ENCODE measurements at regions not wholly inside any gene's neighbourhood (a gene's known extent, or its start where the extent isn't known, plus 50 kb on each side); places are given as distances from the start of the nearest gene placed in this dataset.

GRCh38 chr4:125992891-125993290 is 678.1 kb downstream of the FAT4 start:
- H3K36me3 ChIP-seq (ENCODE audit: control insufficient read depth in 4 of 4, insufficient read depth in 4 of 4, low read length in 4 of 4) = no peaks in the 10 kb centered on the region
- H3K27ac ChIP-seq (ENCODE audit: low read depth in 1 of 2, low read length in 1 of 2) = no peak overlapping the region
- peaks cover 0 to 15% (median 0%) of the 10 kb centered on the region in 5 donors for H3K4me1 ChIP-seq (ENCODE audit: control insufficient read depth in 5 of 5, insufficient read depth in 5 of 5, low read length in 5 of 5)
- no peaks in the 10 kb centered on the region for H3K27me3 ChIP-seq (ENCODE audit: control insufficient read depth in 3 of 3, insufficient read depth in 3 of 3, low read length in 2 of 3)
- no peak for DNase-seq
- H3K9me3 ChIP-seq (ENCODE audit: control insufficient read depth in 4 of 4, insufficient read depth in 3 of 4, low read length in 3 of 4) = no peaks in the 10 kb centered on the region
- no peak for TF ChIP-seq CTCF (IDR thresholded peaks at IDR 0.05; ENCODE audit: control extremely low read depth, extremely low read depth)
- H3K4me3 ChIP-seq = no peak overlapping the region
- 87% methylated on average over 2 of the region's 2 CpGs for WGBS, 2 donors
- no peak for ATAC-seq (ENCODE audit: insufficient read depth, low FRiP score)
- no peak overlapping the region for H3K9ac ChIP-seq (ENCODE audit: insufficient read depth in 1 of 2, low read length in 2 of 2)

GRCh38 chr4:125994024-125994423 is 679.3 kb downstream of the FAT4 start:
- no peak for DNase-seq
- ATAC-seq (ENCODE audit: insufficient read depth, low FRiP score) = no peak
- H3K9me3 ChIP-seq (ENCODE audit: control insufficient read depth in 4 of 4, insufficient read depth in 3 of 4, low read length in 3 of 4) = no peaks in the 10 kb centered on the region
- no peaks in the 10 kb centered on the region for H3K36me3 ChIP-seq (ENCODE audit: control insufficient read depth in 4 of 4, insufficient read depth in 4 of 4, low read length in 4 of 4)
- no peak for TF ChIP-seq CTCF (IDR thresholded peaks at IDR 0.05; ENCODE audit: control extremely low read depth, extremely low read depth)
- no peaks in the 10 kb centered on the region for H3K27me3 ChIP-seq (ENCODE audit: control insufficient read depth in 3 of 3, insufficient read depth in 3 of 3, low read length in 2 of 3)
- no peak overlapping the region for H3K27ac ChIP-seq (ENCODE audit: low read depth in 1 of 2, low read length in 1 of 2)
- peaks cover 0 to 15% (median 0%) of the 10 kb centered on the region in 5 donors for H3K4me1 ChIP-seq (ENCODE audit: control insufficient read depth in 5 of 5, insufficient read depth in 5 of 5, low read length in 5 of 5)
- H3K9ac ChIP-seq (ENCODE audit: insufficient read depth in 1 of 2, low read length in 2 of 2) = no peak overlapping the region
- WGBS, 2 donors = 76 to 80% methylated on average over 9 of the region's 9 CpGs
- H3K4me3 ChIP-seq = no peak overlapping the region

GRCh38 chr4:125994430-125994829 is 679.7 kb downstream of the FAT4 start:
- 79% methylated on average over 1 of the region's 1 CpG for WGBS, 2 donors
- TF ChIP-seq CTCF (IDR thresholded peaks at IDR 0.05; ENCODE audit: control extremely low read depth, extremely low read depth) = no peak

GRCh38 chr4:126004941-126005340 is 690.2 kb downstream of the FAT4 start:
- Histone ChIP-seq H3K4me1 (ENCODE audit: control insufficient read depth in 5 of 5, insufficient read depth in 5 of 5, low read length in 5 of 5) (no peaks in the 10 kb centered on the region), H3K27ac (ENCODE audit: low read depth in 1 of 2, low read length in 1 of 2) (no peak overlapping the region), H3K9ac (ENCODE audit: insufficient read depth in 1 of 2, low read length in 2 of 2) (no peak overlapping the region), H3K4me3 (no peak overlapping the region), H3K36me3 (ENCODE audit: control insufficient read depth in 4 of 4, insufficient read depth in 4 of 4, low read length in 4 of 4) (no peaks in the 10 kb centered on the region), H3K9me3 (ENCODE audit: control insufficient read depth in 4 of 4, insufficient read depth in 3 of 4, low read length in 3 of 4) (peaks cover 0 to under 1% (median 0%) of the 10 kb centered on the region in 4 donors), H3K27me3 (ENCODE audit: control insufficient read depth in 3 of 3, insufficient read depth in 3 of 3, low read length in 2 of 3) (no peaks in the 10 kb centered on the region)
- DNase-seq (no peak), ATAC-seq (ENCODE audit: insufficient read depth, low FRiP score) (no peak)
- no peak for TF ChIP-seq CTCF (IDR thresholded peaks at IDR 0.05; ENCODE audit: control extremely low read depth, extremely low read depth)
- WGBS, 2 donors = 61 to 66% methylated on average over 4 of the region's 4 CpGs

More at GRCh38 chr4:125994430-125994829, 679.7 kb downstream of the FAT4 start:
- ATAC-seq (ENCODE audit: insufficient read depth, low FRiP score) (no peak), DNase-seq (peak in 1 of 3 donors; percentile 25)
- no peaks in the 10 kb centered on the region for H3K27me3 ChIP-seq (ENCODE audit: control insufficient read depth in 3 of 3, insufficient read depth in 3 of 3, low read length in 2 of 3)
- H3K27ac ChIP-seq (ENCODE audit: low read depth in 1 of 2, low read length in 1 of 2) = no peak overlapping the region
- H3K36me3 ChIP-seq (ENCODE audit: control insufficient read depth in 4 of 4, insufficient read depth in 4 of 4, low read length in 4 of 4) = no peaks in the 10 kb centered on the region
- no peak overlapping the region for H3K4me3 ChIP-seq
- no peaks in the 10 kb centered on the region for H3K9me3 ChIP-seq (ENCODE audit: control insufficient read depth in 4 of 4, insufficient read depth in 3 of 4, low read length in 3 of 4)
- peaks cover 0 to 15% (median 0%) of the 10 kb centered on the region in 5 donors for H3K4me1 ChIP-seq (ENCODE audit: control insufficient read depth in 5 of 5, insufficient read depth in 5 of 5, low read length in 5 of 5)
- no peak overlapping the region for H3K9ac ChIP-seq (ENCODE audit: insufficient read depth in 1 of 2, low read length in 2 of 2)

All from lung (tissue), 11 donors.